ENCODE measurements at regions not wholly inside any gene's neighbourhood (a gene's known extent, or its start where the extent isn't known, plus 50 kb on each side); places are given as distances from the start of the nearest gene placed in this dataset.

GRCh38 chr7:130973637-130974036, 239.6 kb upstream of the KLF14 start:
- Histone ChIP-seq H3K36me3 (ENCODE audit: control insufficient read depth, insufficient read depth, low read length) (peaks cover 1% of the 10 kb centered on the region), H3K27me3 (ENCODE audit: control insufficient read depth, insufficient read depth, low read length) (no peaks in the 10 kb centered on the region), H3K4me3 (ENCODE audit: low read depth, low read length) (no peak overlapping the region)
- no peak for TF ChIP-seq CTCF (IDR thresholded peaks at IDR 0.05; ENCODE audit: insufficient read depth, low read length, severe bottlenecking)
- DNase-seq (ENCODE audit: low read depth) (no peak), FAIRE-seq (no peak)

GRCh38 chr7:130974169-130974568, 240.2 kb upstream of the KLF14 start:
- no peak for DNase-seq (ENCODE audit: low read depth)
- no peak overlapping the region for H3K4me3 ChIP-seq (ENCODE audit: low read depth, low read length)
- no peak for FAIRE-seq
- H3K36me3 ChIP-seq (ENCODE audit: control insufficient read depth, insufficient read depth, low read length), result peaks cover 1% of the 10 kb centered on the region
- TF ChIP-seq CTCF (IDR thresholded peaks at IDR 0.05; ENCODE audit: insufficient read depth, low read length, severe bottlenecking), result no peak
- H3K27me3 ChIP-seq (ENCODE audit: control insufficient read depth, insufficient read depth, low read length), result no peaks in the 10 kb centered on the region

GRCh38 chr7:130974794-130975193, 240.8 kb upstream of the KLF14 start:
- peaks cover 1% of the 10 kb centered on the region for H3K36me3 ChIP-seq (ENCODE audit: control insufficient read depth, insufficient read depth, low read length)
- H3K4me3 ChIP-seq (ENCODE audit: low read depth, low read length), result no peak overlapping the region
- TF ChIP-seq CTCF (IDR thresholded peaks at IDR 0.05; ENCODE audit: insufficient read depth, low read length, severe bottlenecking), result no peak
- DNase-seq (ENCODE audit: low read depth) (no peak), FAIRE-seq (no peak)
- no peaks in the 10 kb centered on the region for H3K27me3 ChIP-seq (ENCODE audit: control insufficient read depth, insufficient read depth, low read length)

- Histone ChIP-seq H3K4me3 (ENCODE audit: low read depth, low read length) (no peak overlapping the region), H3K27me3 (ENCODE audit: control insufficient read depth, insufficient read depth, low read length) (no peaks in the 10 kb centered on the region), H3K36me3 (ENCODE audit: control insufficient read depth, insufficient read depth, low read length) (peaks cover 1% of the 10 kb centered on the region)
- DNase-seq (ENCODE audit: low read depth) (no peak), FAIRE-seq (no peak)
- TF ChIP-seq CTCF (IDR thresholded peaks at IDR 0.05; ENCODE audit: insufficient read depth, low read length, severe bottlenecking), result no peak
These were observed 241.7 kb upstream of the KLF14 start for GRCh38 chr7:130975731-130976130.

- FAIRE-seq, result no peak
- Histone ChIP-seq H3K27me3 (ENCODE audit: control insufficient read depth, insufficient read depth, low read length) (no peaks in the 10 kb centered on the region), H3K4me3 (ENCODE audit: low read depth, low read length) (no peak overlapping the region), H3K36me3 (ENCODE audit: control insufficient read depth, insufficient read depth, low read length) (no peaks in the 10 kb centered on the region)
- peak; percentile 85 for DNase-seq (ENCODE audit: low read depth)
- peak; percentile 72 for TF ChIP-seq CTCF (IDR thresholded peaks at IDR 0.05; ENCODE audit: insufficient read depth, low read length, severe bottlenecking)
These were observed 248.2 kb upstream of the KLF14 start for GRCh38 chr7:130982160-130982638.

GRCh38 chr7:130982651-130983050, 248.6 kb upstream of the KLF14 start:
- no peak for FAIRE-seq

More at GRCh38 chr7:130982651-130983050, 248.6 kb upstream of the KLF14 start:
- no peak for DNase-seq (ENCODE audit: low read depth)
- Histone ChIP-seq H3K27me3 (ENCODE audit: control insufficient read depth, insufficient read depth, low read length) (no peaks in the 10 kb centered on the region), H3K4me3 (ENCODE audit: low read depth, low read length) (no peak overlapping the region), H3K36me3 (ENCODE audit: control insufficient read depth, insufficient read depth, low read length) (no peaks in the 10 kb centered on the region)
- TF ChIP-seq CTCF (IDR thresholded peaks at IDR 0.05; ENCODE audit: insufficient read depth, low read length, severe bottlenecking), result no peak

All from bronchial epithelial cell (primary cell).